HepG2 (cell line): ENCODE measurements at regions not wholly inside any gene's neighbourhood (a gene's known extent, or its start where the extent isn't known, plus 50 kb on each side); places are given as distances from the start of the nearest gene placed in this dataset.
A peak's percentile ranks its signal among the peaks of the same experiment; 100 is the strongest.

Experiments used
- ARHGAP35 ChIP-seq: sonication (generic); formaldehyde crosslinking; IDR thresholded peaks from 2 replicates; pipeline ENCODE4 v1.9.0; 2022; ENCODE audit warnings: mild to moderate bottlenecking, inconsistent platforms, moderate library complexity, missing genetic modification reagents, borderline replicate concordance
- ASH2L ChIP-seq: fragments of 300-600, 200-600 bp; sonication (generic); IDR thresholded peaks from 2 replicates; pipeline ENCODE4 v1.7.0; 2017; ENCODE audit warnings: low read depth, mild to moderate bottlenecking, moderate library complexity, mixed read lengths, low read length; ENCODE audit not compliant: insufficient read length
- CREB1 ChIP-seq, 2 experiments: fragments of 450-650 bp in 1 of 2; IDR thresholded peaks; 2 replicates each; pipeline ENCODE4 v1.6.1; 2016 to 2017; ENCODE audit warnings: control low read depth in 1 of 2, mild to moderate bottlenecking in 1 of 2, missing compliant biosample characterization in 1 of 2, missing genetic modification characterization in 1 of 2
- EZH2 ChIP-seq: conservative IDR thresholded peaks from 2 replicates; pipeline ENCODE4 v1.6.1; 2012; ENCODE audit warnings: mild to moderate bottlenecking, low read depth, low read length, moderate library complexity
- KIAA2018 ChIP-seq: sonication (generic); formaldehyde crosslinking; IDR thresholded peaks from 2 replicates; pipeline ENCODE4 v1.5.0; 2020; ENCODE audit warnings: mild to moderate bottlenecking, missing genetic modification reagents, borderline replicate concordance
- MED13 ChIP-seq: sonication (generic); formaldehyde crosslinking; IDR thresholded peaks from 2 replicates; pipeline ENCODE4 v1.5.0; 2020; ENCODE audit warnings: missing genetic modification reagents
- PCBP1 ChIP-seq: fragments of 200-400 bp; formaldehyde crosslinking; IDR thresholded peaks from 2 replicates; pipeline ENCODE4 v1.6.1; 2017; ENCODE audit warnings: mild to moderate bottlenecking, low read depth, low read length, borderline replicate concordance
- RAD21 ChIP-seq: fragments of 450-650 bp; formaldehyde crosslinking; IDR thresholded peaks from 2 replicates; pipeline ENCODE4 v1.5.0; 2020; ENCODE audit warnings: mild to moderate bottlenecking
- TGIF2 ChIP-seq: IDR thresholded peaks from 2 replicates; pipeline ENCODE4 v1.6.1; 2016; ENCODE audit warnings: control low read depth, missing compliant biosample characterization
- ZNF362 ChIP-seq: sonication (generic); formaldehyde crosslinking; IDR thresholded peaks from 2 replicates; pipeline ENCODE4 v1.4.0; 2020; ENCODE audit warnings: missing genetic modification reagents, mild to moderate bottlenecking, borderline replicate concordance
- ZNF576 ChIP-seq: sonication (generic); formaldehyde crosslinking; IDR thresholded peaks from 2 replicates; pipeline ENCODE4 v1.4.0; 2020; ENCODE audit warnings: mild to moderate bottlenecking, missing genetic modification reagents
- ZNF670 ChIP-seq: sonication (generic); formaldehyde crosslinking; IDR thresholded peaks from 2 replicates; pipeline ENCODE4 v1.8.0; 2022; ENCODE audit warnings: mild to moderate bottlenecking, missing genetic modification reagents, borderline replicate concordance

- no peak for TF ChIP-seq KIAA2018 (CRISPR knock-in tag)
- 0 out of 2 replicates have a peak, but pooled peaks have one; percentile 28 for TF ChIP-seq ARHGAP35 (CRISPR knock-in tag)
- no peak for TF ChIP-seq MED13 (CRISPR knock-in tag)
- 0 out of 2 replicates have a peak, but pooled peaks have one; percentile 53 for TF ChIP-seq EZH2
- no peak for TF ChIP-seq ZNF670 (CRISPR knock-in tag)
- TF ChIP-seq TGIF2 (CRISPR knock-in tag): 0 out of 2 replicates have a peak, but pooled peaks have one; percentile 44
- no peak for TF ChIP-seq ZNF576 (CRISPR knock-in tag)
- TF ChIP-seq CREB1 (IDR thresholded peaks at IDR 0.05): no peak
- 0 out of 2 replicates have a peak, but pooled peaks have one; percentile 25 for TF ChIP-seq CREB1 (CRISPR knock-in tag; IDR thresholded peaks at IDR 0.05)
- peak; percentile 68 for TF ChIP-seq RAD21
- peak; percentile 51 for TF ChIP-seq ASH2L
- TF ChIP-seq ZNF362: peak; percentile 74; the same call in 1 of the 2 replicates
- TF ChIP-seq PCBP1: no peak
Observed at GRCh38 chr2:106582148-106583143, 95.3 kb downstream of the CD8B2 start (continued).
